Astrocyte of the cerebellum (primary cell): ENCODE measurements at regions not wholly inside any gene's neighbourhood (a gene's known extent, or its start where the extent isn't known, plus 50 kb on each side); places are given as distances from the start of the nearest gene placed in this dataset.

Experiments
- DNase-seq: peaks from one replicate; pipeline ENCODE4 v3.0.0-alpha.2; 2011; ENCODE audit warnings: low read depth
- H3K4me3 ChIP-seq: 2 replicates; pipeline ENCODE4 v1.5.1; 2011; ENCODE audit warnings: mild to moderate bottlenecking, low read depth, low read length, moderate library complexity
- in situ Hi-C: cut with HindIII; loops from 2 replicates; pipeline ENCODE4 v1.10.0; 2017; ENCODE audit warnings: low sequenced_read_pairs
- TF ChIP-seq, protein P1 (sequence below): IDR thresholded peaks from 2 replicates; pipeline ENCODE4 v1.5.1; 2012; ENCODE audit warnings: low read length, low read depth, moderate library complexity, mild to moderate bottlenecking; ENCODE audit errors: missing control alignments

GRCh38 chr19:33928458-33928950 is 131.8 kb downstream of the KCTD15 start:
- in situ Hi-C loops, result no loop called here
- TF ChIP-seq, protein P1, sequence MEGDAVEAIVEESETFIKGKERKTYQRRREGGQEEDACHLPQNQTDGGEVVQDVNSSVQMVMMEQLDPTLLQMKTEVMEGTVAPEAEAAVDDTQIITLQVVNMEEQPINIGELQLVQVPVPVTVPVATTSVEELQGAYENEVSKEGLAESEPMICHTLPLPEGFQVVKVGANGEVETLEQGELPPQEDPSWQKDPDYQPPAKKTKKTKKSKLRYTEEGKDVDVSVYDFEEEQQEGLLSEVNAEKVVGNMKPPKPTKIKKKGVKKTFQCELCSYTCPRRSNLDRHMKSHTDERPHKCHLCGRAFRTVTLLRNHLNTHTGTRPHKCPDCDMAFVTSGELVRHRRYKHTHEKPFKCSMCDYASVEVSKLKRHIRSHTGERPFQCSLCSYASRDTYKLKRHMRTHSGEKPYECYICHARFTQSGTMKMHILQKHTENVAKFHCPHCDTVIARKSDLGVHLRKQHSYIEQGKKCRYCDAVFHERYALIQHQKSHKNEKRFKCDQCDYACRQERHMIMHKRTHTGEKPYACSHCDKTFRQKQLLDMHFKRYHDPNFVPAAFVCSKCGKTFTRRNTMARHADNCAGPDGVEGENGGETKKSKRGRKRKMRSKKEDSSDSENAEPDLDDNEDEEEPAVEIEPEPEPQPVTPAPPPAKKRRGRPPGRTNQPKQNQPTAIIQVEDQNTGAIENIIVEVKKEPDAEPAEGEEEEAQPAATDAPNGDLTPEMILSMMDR, result no peak
- no peak for DNase-seq
- no peak overlapping the region for H3K4me3 ChIP-seq

GRCh38 chr19:33933931-33934330 is 137.3 kb downstream of the KCTD15 start:
- TF ChIP-seq, protein P1, result no peak
- DNase-seq, result no peak
- no peak overlapping the region for H3K4me3 ChIP-seq
- in situ Hi-C loops, result no loop called here

GRCh38 chr19:33938821-33939220 is 142.2 kb downstream of the KCTD15 start:
- TF ChIP-seq, protein P1, result no peak
- H3K4me3 ChIP-seq, result no peak overlapping the region
- no peak for DNase-seq
- in situ Hi-C loops, result no loop called here

DNA sequence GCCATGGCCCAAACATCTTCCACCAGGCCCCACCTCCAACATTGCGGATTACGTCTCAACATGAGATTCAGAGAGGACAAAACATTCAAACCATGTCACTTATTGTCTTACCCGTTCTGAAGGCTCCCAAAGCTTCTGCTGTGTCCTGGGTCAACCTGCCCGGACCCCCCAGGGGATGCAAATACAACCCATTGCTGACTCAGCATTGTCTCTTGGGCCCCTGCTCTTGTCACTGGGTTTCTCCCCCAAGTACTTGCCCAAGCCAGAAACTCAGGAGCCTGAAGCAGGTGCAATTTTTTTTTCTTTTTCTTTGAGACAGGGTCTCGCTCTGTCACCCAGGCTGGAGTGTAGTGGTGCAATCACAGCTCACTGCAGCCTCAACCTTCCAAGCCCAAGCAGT is 144.5 kb downstream of the KCTD15 start:
- DNase-seq, result no peak
- TF ChIP-seq, protein P1, result no peak
- H3K4me3 ChIP-seq, result no peak overlapping the region
- in situ Hi-C loops, result no loop called here

DNA sequence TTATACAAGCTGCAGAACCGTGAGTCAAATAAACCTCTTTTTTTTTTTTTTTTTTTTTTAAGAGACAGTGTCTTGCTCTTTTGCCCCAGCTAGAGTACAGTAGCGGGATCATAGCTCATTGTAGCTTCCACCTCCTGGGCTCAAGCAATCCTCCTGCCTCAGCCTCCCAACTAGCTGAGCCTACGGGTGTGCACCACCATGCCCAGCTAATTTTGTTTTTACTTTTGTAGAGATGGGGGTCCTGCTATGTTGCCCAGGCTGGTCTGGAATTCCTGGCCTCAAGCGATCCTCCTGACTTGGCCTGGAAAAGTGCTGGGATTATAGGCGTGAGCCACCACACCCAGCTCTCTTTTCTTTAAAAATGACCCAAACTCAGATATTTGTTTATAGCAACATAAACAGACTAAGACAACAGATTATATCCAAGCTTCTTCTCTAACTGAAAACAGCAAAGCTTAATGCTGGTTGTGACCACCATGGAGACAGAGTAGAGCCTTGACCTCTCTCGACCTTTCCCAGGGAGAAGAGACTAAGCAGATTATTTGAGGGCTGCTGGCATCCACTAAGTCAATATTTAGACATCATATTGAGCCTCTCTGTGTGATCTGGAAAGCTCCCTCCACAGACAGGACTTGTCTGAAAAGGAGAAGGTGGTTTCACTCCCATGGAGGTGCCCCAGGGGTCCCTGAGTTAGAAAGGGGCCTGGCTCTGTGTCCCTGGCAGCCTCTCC is 150.0 kb downstream of the KCTD15 start:
- in situ Hi-C loops, result no loop called here
- no peak overlapping the region for H3K4me3 ChIP-seq
- DNase-seq, result no peak
- TF ChIP-seq, protein P1, result no peak

DNA sequence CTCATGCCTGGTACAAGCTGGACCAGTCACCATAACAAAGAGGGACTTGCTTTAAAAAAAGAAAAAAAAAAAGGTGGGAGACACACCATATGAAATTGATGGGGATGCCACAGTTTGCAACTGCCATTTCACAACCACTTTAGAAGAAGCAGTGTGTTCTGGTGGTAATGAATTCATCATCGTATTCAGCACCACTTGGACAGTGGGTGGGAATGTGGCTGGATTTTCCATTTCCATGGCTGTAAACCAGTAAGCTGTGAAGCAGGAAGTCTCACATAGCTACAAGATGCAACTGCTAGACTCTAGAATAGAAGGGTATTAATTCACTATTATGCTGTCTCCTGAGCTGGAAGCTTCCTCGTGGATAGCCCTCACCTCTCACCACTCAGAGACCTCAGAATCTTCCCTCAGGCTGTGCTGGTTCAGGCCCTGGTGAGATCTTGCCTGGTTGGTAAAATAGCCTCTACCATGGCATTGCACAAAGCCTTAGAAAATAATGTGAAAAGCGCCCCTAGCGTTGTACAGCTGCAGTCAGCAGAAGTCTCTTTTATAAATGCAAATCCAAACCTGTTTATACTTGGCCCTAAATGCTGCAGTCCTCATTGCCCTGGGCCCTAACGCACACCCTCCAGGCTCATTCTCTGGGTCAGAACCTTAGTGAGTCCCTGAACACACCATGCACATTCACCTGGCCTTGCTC is 150.7 kb downstream of the KCTD15 start:
- in situ Hi-C loops, result no loop called here
- no peak for DNase-seq
- H3K4me3 ChIP-seq, result no peak overlapping the region
- TF ChIP-seq, protein P1, result no peak
